B cell (primary cell): ENCODE measurements at regions not wholly inside any gene's neighbourhood (a gene's known extent, or its start where the extent isn't known, plus 50 kb on each side); places are given as distances from the start of the nearest gene placed in this dataset.

Experiments used
- ATAC-seq: fragments of 200-7000 bp; cut with Tn5 transposase; one replicate; pipeline ENCODE4 v1.10.0; 2021; ENCODE audit warnings: low read depth, mild to moderate bottlenecking, moderate number of reproducible peaks, moderate library complexity
- CTCF ChIA-PET: fragments of 350-600 bp; sonication (Branson Sonifier 250); formaldehyde crosslinking; loops from one replicate; lab custom pipeline; 2021; ENCODE audit warnings: antibody characterized with exemption, inconsistent platforms; lab: Charles Lee
- POLR2A ChIA-PET: fragments of 350-600 bp; sonication (Branson Sonifier 250); formaldehyde crosslinking; loops from one replicate; lab custom pipeline; 2021; ENCODE audit warnings: antibody characterized with exemption; lab: Charles Lee
- DNase-seq: peaks from one replicate; pipeline ENCODE4 v3.0.0; 2013
- H2AFZ ChIP-seq: 2 replicates; pipeline ENCODE4 v1.6.1; 2012; ENCODE audit warnings: mild to moderate bottlenecking, low read depth, low read length; ENCODE audit not compliant: insufficient read depth, poor library complexity, severe bottlenecking
- H3K27ac ChIP-seq, 2 donors: 1 replicate in 1 of 2; 2 replicates in 1 of 2; pipeline ENCODE4 v1.5.1; 2012 to 2013; ENCODE audit warnings: low read length in 2 of 2, mild to moderate bottlenecking in 2 of 2, moderate library complexity in 1 of 2
- H3K27me3 ChIP-seq, 4 experiments: fragments of 200-600 bp in 1 of 4; sonication (generic) in 1 of 4; replicated peaks in 1 of 4; 1 replicate in 2 of 4; 2 replicates in 2 of 4; pipeline versions ENCODE4 v1.6.1 to v1.7.0; 2013 to 2016; ENCODE audit warnings: low read length in 3 of 4, mild to moderate bottlenecking in 2 of 4, mixed read lengths in 1 of 4, moderate library complexity in 1 of 4; ENCODE audit not compliant: insufficient read depth in 4 of 4, control insufficient read depth in 3 of 4; ENCODE audit errors: control extremely low read depth in 1 of 4
- H3K36me3 ChIP-seq, 2 experiments: replicated peaks in 1 of 2; 1 replicate in 1 of 2; 2 replicates in 1 of 2; pipeline versions ENCODE4 v1.6.1 to v1.7.1; 2013; ENCODE audit warnings: low read length in 1 of 2; ENCODE audit not compliant: insufficient read depth in 2 of 2, control insufficient read depth in 1 of 2; ENCODE audit errors: control extremely low read depth in 1 of 2, extremely low read depth in 1 of 2
- H3K4me1 ChIP-seq, 2 donors: fragments of 200-600 bp in 1 of 2; sonication (generic) in 1 of 2; 1 replicate in 1 of 2; 2 replicates in 1 of 2; pipeline versions ENCODE4 v1.5.1 to v1.6.1; 2013 to 2017; ENCODE audit warnings: low read length in 2 of 2; ENCODE audit not compliant: control insufficient read depth in 2 of 2, insufficient read depth in 2 of 2
- H3K4me2 ChIP-seq: replicated peaks from 2 replicates; pipeline ENCODE3; 2012; ENCODE audit warnings: mild to moderate bottlenecking, low read depth, low read length; ENCODE audit not compliant: poor library complexity, severe bottlenecking
- H3K4me3 ChIP-seq, 5 experiments: fragments of 200-600 bp in 1 of 5; sonication (generic) in 1 of 5; 1 replicate in 3 of 5; 2 replicates in 2 of 5; pipeline versions ENCODE4 v1.5.1 to v1.7.0; 2011 to 2016; ENCODE audit warnings: low read length in 4 of 5, mild to moderate bottlenecking in 4 of 5, low read depth in 2 of 5, control low read depth in 1 of 5, moderate library complexity in 1 of 5; ENCODE audit not compliant: insufficient read depth in 1 of 5; ENCODE audit errors: control extremely low read depth in 1 of 5, extremely low read depth in 1 of 5
- H3K79me2 ChIP-seq: fragments of 200-600 bp; sonication (generic); one replicate; pipeline ENCODE4 v1.6.0; 2016; ENCODE audit warnings: low read length; ENCODE audit not compliant: control insufficient read depth, insufficient read depth
- H3K9ac ChIP-seq: fragments of 200-600 bp; sonication (generic); 2 replicates; pipeline ENCODE4 v1.6.1; 2017; ENCODE audit warnings: mild to moderate bottlenecking, low read length, moderate library complexity
- H3K9me3 ChIP-seq, 3 donors: one replicate each; pipeline versions ENCODE4 v1.6.1 to v1.7.1; 2013; ENCODE audit warnings: low read length in 2 of 3; ENCODE audit not compliant: control insufficient read depth in 2 of 3, insufficient read depth in 1 of 3; ENCODE audit errors: control extremely low read depth in 1 of 3
- H4K20me1 ChIP-seq: 2 replicates; pipeline ENCODE4 v1.6.0; 2012; ENCODE audit warnings: mild to moderate bottlenecking, low read length; ENCODE audit not compliant: insufficient read depth, control insufficient read depth, poor library complexity, severe bottlenecking
- H3K27ac Mint-ChIP-seq: one replicate; pipeline ENCODE4 v1.8.0; 2021; ENCODE audit warnings: mixed read lengths
- H3K27me3 Mint-ChIP-seq: one replicate; pipeline ENCODE4 v1.8.0; 2021; ENCODE audit warnings: mixed read lengths
- H3K4me1 Mint-ChIP-seq: one replicate; pipeline ENCODE4 v1.8.0; 2021; ENCODE audit warnings: mixed read lengths
- H3K4me3 Mint-ChIP-seq: one replicate; pipeline ENCODE4 v1.8.0; 2021; ENCODE audit warnings: mixed read lengths
- H3K9me3 Mint-ChIP-seq: one replicate; pipeline ENCODE4 v1.8.0; 2022; ENCODE audit warnings: mixed read lengths; ENCODE audit not compliant: insufficient read depth
- CTCF ChIP-seq: fragments of 200-600 bp; IDR thresholded peaks from one replicate; pipeline ENCODE4 v1.8.0; 2022; ENCODE audit warnings: antibody characterized with exemption, mild to moderate bottlenecking
- EZH2 ChIP-seq: IDR thresholded peaks from 2 replicates; pipeline ENCODE4 v1.6.1; 2012; ENCODE audit warnings: borderline replicate concordance, low read depth, mild to moderate bottlenecking, moderate library complexity, low read length; ENCODE audit not compliant: insufficient read depth, poor library complexity, severe bottlenecking
- WGBS: methylation state at CpG from one replicate; pipeline ENCODE4 v1.1.5; 2013; ENCODE audit warnings: missing lambda C conversion rate; ENCODE audit not compliant: insufficient coverage; 5-methylcytosine and 5-hydroxymethylcytosine counted together
- intact Hi-C: fragments of 100-400 bp; cut with micrococcal nuclease; formaldehyde crosslinking; loops from one replicate; pipeline ENCODE4 v1.10.0; 2022

- no peaks in the 10 kb centered on the region for H3K4me1 ChIP-seq
- no peaks in the 10 kb centered on the region for H3K27me3 ChIP-seq
- no peaks in the 10 kb centered on the region for H3K36me3 ChIP-seq
- ChIA-PET POLR2A (no interaction called here), CTCF (no interaction called here)
- H4K20me1 ChIP-seq, result no peaks in the 10 kb centered on the region
- 80% methylated on average over 1 of the region's 1 CpG for WGBS
- H2AFZ ChIP-seq, result no peak overlapping the region
- peaks cover 2% of the 10 kb centered on the region for H3K9me3 Mint-ChIP-seq
- no peak overlapping the region for H3K27ac ChIP-seq
- H3K27ac Mint-ChIP-seq, result no peak overlapping the region
- H3K79me2 ChIP-seq, result no peaks in the 10 kb centered on the region
- intact Hi-C loops, result no loop called here
- H3K9ac ChIP-seq, result no peak overlapping the region
- no peak for TF ChIP-seq CTCF
- no peak for TF ChIP-seq EZH2
- no peaks in the 10 kb centered on the region for H3K27me3 Mint-ChIP-seq
- H3K4me1 Mint-ChIP-seq, result no peaks in the 10 kb centered on the region
- no peak overlapping the region for H3K4me3 ChIP-seq
- H3K4me2 ChIP-seq, result no peak overlapping the region
- no peak for ATAC-seq
- H3K9me3 ChIP-seq, result peaks cover 2 to 6% (median 5%) of the 10 kb centered on the region in 3 donors
- no peak overlapping the region for H3K4me3 Mint-ChIP-seq
- no peak for DNase-seq
These were observed 81.1 kb upstream of the NYAP2 start for GRCh38 chr2:225318440-225318839.

GRCh38 chr2:225317186-225317585, 82.3 kb upstream of the NYAP2 start:
- Mint-ChIP-seq H3K27me3 (no peaks in the 10 kb centered on the region), H3K4me1 (no peaks in the 10 kb centered on the region), H3K27ac (no peak overlapping the region), H3K4me3 (no peak overlapping the region), H3K9me3 (peaks cover 2% of the 10 kb centered on the region)
- H4K20me1 ChIP-seq, result no peaks in the 10 kb centered on the region
- no peak overlapping the region for H3K9ac ChIP-seq
- peaks cover 2 to 6% (median 5%) of the 10 kb centered on the region in 3 donors for H3K9me3 ChIP-seq
- no peak for ATAC-seq
- ChIA-PET POLR2A (no interaction called here), CTCF (no interaction called here)
- no peak overlapping the region for H3K27ac ChIP-seq
- H3K4me2 ChIP-seq, result no peak overlapping the region
- H3K27me3 ChIP-seq, result no peaks in the 10 kb centered on the region
- intact Hi-C loops, result no loop called here
- no peaks in the 10 kb centered on the region for H3K79me2 ChIP-seq
- H3K36me3 ChIP-seq, result no peaks in the 10 kb centered on the region
- no peak for DNase-seq
- H3K4me3 ChIP-seq, result no peak overlapping the region
- no peak for TF ChIP-seq EZH2
- TF ChIP-seq CTCF, result no peak
- H3K4me1 ChIP-seq, result no peaks in the 10 kb centered on the region
- no peak overlapping the region for H2AFZ ChIP-seq
